Left hindlimb (tissue), 1 donor: ENCODE measurements at regions not wholly inside any gene's neighbourhood (a gene's known extent, or its start where the extent isn't known, plus 50 kb on each side); places are given as distances from the start of the nearest gene placed in this dataset.

Experiments
- DNase-seq: peaks from one replicate; pipeline ENCODE4 v3.0.0-alpha.2; 2018

GRCh38 chr18:56066524-56067213, 478.7 kb upstream of the TCF4 start:
- DNase-seq: no peak

GRCh38 chr18:56065086-56065485, 477.1 kb upstream of the TCF4 start:
- DNase-seq: no peak

GRCh38 chr18:56062931-56063330, 474.9 kb upstream of the TCF4 start:
- no peak for DNase-seq

GRCh38 chr18:56060967-56061541, 473.1 kb upstream of the TCF4 start:
- DNase-seq: no peak

- no peak for DNase-seq
Measured at GRCh38 chr18:56052202-56052601, 464.2 kb upstream of the TCF4 start.

- no peak for DNase-seq
Measured at GRCh38 chr18:56044239-56044638, 456.2 kb upstream of the TCF4 start.

GRCh38 chr18:56043641-56044061, 455.7 kb upstream of the TCF4 start:
- DNase-seq: peak; percentile 53

- DNase-seq: no peak
Measured at GRCh38 chr18:56042915-56043536, 455.0 kb upstream of the TCF4 start.

GRCh38 chr18:56038171-56039030, 450.4 kb upstream of the TCF4 start:
- DNase-seq: no peak

GRCh38 chr18:56036741-56037140, 448.7 kb upstream of the TCF4 start:
- DNase-seq: no peak

- no peak for DNase-seq
Measured at GRCh38 chr18:56035546-56035945, 447.6 kb upstream of the TCF4 start.

GRCh38 chr18:56034949-56035348, 447.0 kb upstream of the TCF4 start:
- DNase-seq: no peak

GRCh38 chr18:56030060-56030459, 442.1 kb upstream of the TCF4 start:
- no peak for DNase-seq

- no peak for DNase-seq
Measured at GRCh38 chr18:56028514-56028913, 440.5 kb upstream of the TCF4 start.

GRCh38 chr18:56026509-56026908, 438.5 kb upstream of the TCF4 start:
- no peak for DNase-seq

- DNase-seq: no peak
Measured at GRCh38 chr18:56021809-56022195, 433.8 kb upstream of the TCF4 start.

GRCh38 chr18:56021136-56021808, 433.3 kb upstream of the TCF4 start:
- no peak for DNase-seq

- no peak for DNase-seq
Measured at GRCh38 chr18:56019908-56020307, 431.9 kb upstream of the TCF4 start.

- no peak for DNase-seq
Measured at GRCh38 chr18:56019156-56019555, 431.2 kb upstream of the TCF4 start.

GRCh38 chr18:56009411-56009810, 421.4 kb upstream of the TCF4 start:
- no peak for DNase-seq

- no peak for DNase-seq
Measured at GRCh38 chr18:56003720-56004088, 415.7 kb upstream of the TCF4 start.

- DNase-seq: no peak
Measured at GRCh38 chr18:56003009-56003719, 415.2 kb upstream of the TCF4 start.
